HPDE6-E6E7 (cell line): ENCODE measurements at regions not wholly inside any gene's neighbourhood (a gene's known extent, or its start where the extent isn't known, plus 50 kb on each side); places are given as distances from the start of the nearest gene placed in this dataset.
"Not testable (repeated sequence)": the region's sequence is repeated elsewhere in the genome, so short reads cannot be mapped to it uniquely, and the experiment has no call there.

Source experiments
- DNase-seq: peaks from one replicate; pipeline ENCODE4 v3.0.0; 2011; ENCODE audit warnings: missing footprints; ENCODE audit errors: extremely low spot score

GRCh38 chr9:82382887-82383616 lies 394.5 kb downstream of the SPATA31D1 start:
- no peak for DNase-seq

GRCh38 chr9:82385633-82386032 lies 397.1 kb downstream of the SPATA31D1 start:
- DNase-seq = no peak

- DNase-seq = no peak
Measured at GRCh38 chr9:82397534-82397933, 409.0 kb downstream of the SPATA31D1 start.

GRCh38 chr9:82404196-82404870 lies 415.8 kb downstream of the SPATA31D1 start:
- no peak for DNase-seq

- no peak for DNase-seq
Measured at GRCh38 chr9:82404881-82405280, 416.3 kb downstream of the SPATA31D1 start.

GRCh38 chr9:82406456-82407085 lies 418.0 kb downstream of the SPATA31D1 start:
- no peak for DNase-seq

GRCh38 chr9:82410306-82410705 lies 421.7 kb downstream of the SPATA31D1 start:
- peak; percentile 37 for DNase-seq

- no peak for DNase-seq
Measured at GRCh38 chr9:82410866-82411265, 422.3 kb downstream of the SPATA31D1 start.

GRCh38 chr9:82412586-82413305 lies 424.2 kb downstream of the SPATA31D1 start:
- no peak for DNase-seq

GRCh38 chr9:82417501-82417900 lies 428.9 kb downstream of the SPATA31D1 start:
- no peak for DNase-seq

- DNase-seq = no peak
Measured at GRCh38 chr9:82418334-82418733, 429.8 kb downstream of the SPATA31D1 start.

GRCh38 chr9:82419696-82420486 lies 431.3 kb downstream of the SPATA31D1 start:
- no peak for DNase-seq

GRCh38 chr9:82421498-82421897 lies 432.9 kb downstream of the SPATA31D1 start:
- no peak for DNase-seq

- no peak for DNase-seq
Measured at GRCh38 chr9:82423700-82424099, 435.1 kb downstream of the SPATA31D1 start.

GRCh38 chr9:82424599-82425120 lies 436.1 kb downstream of the SPATA31D1 start:
- DNase-seq = no peak

GRCh38 chr9:82431121-82431520 lies 442.5 kb downstream of the SPATA31D1 start:
- DNase-seq = no peak

GRCh38 chr9:82433290-82433931 lies 444.8 kb downstream of the SPATA31D1 start:
- not testable (repeated sequence) for DNase-seq

GRCh38 chr9:82436475-82436874 lies 447.9 kb downstream of the SPATA31D1 start:
- DNase-seq = no peak

- not testable (repeated sequence) for DNase-seq
Measured at GRCh38 chr9:82437183-82437582, 448.6 kb downstream of the SPATA31D1 start.

- DNase-seq = no peak
Measured at GRCh38 chr9:82438581-82438980, 450.0 kb downstream of the SPATA31D1 start.

- no peak for DNase-seq
Measured at GRCh38 chr9:82443312-82443711, 454.7 kb downstream of the SPATA31D1 start.
